GM21390 (cell line): ENCODE measurements at regions not wholly inside any gene's neighbourhood (a gene's known extent, or its start where the extent isn't known, plus 50 kb on each side); places are given as distances from the start of the nearest gene placed in this dataset.
"Not testable (repeated sequence)": the region's sequence is repeated elsewhere in the genome, so short reads cannot be mapped to it uniquely, and the experiment has no call there.

Source experiments
- ATAC-seq: cut with Tn5 transposase; IDR thresholded peaks from one replicate; pipeline ENCODE4 v1.9.1; 2021; ENCODE audit not compliant: unreplicated experiment

DNA sequence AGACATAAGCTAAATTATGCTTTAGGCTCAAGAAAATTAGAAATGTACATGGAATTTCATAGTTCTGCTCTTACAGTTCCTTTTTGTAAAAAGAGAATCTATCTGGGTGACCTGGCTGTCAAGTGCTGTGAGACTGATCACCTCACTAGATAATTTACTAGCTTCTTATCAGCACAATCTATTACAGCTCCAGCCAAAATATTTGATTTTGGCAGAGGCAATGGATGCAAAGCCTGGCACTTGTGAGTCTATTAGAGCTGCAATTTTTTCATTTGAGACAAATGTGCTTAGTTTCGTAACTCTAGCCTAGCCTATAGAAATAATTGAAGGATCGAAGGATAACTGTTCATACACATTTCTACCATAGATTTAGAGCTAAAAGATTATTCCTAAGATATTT is 927.5 kb downstream of the SLC6A15 start:
- ATAC-seq, result no peak

DNA sequence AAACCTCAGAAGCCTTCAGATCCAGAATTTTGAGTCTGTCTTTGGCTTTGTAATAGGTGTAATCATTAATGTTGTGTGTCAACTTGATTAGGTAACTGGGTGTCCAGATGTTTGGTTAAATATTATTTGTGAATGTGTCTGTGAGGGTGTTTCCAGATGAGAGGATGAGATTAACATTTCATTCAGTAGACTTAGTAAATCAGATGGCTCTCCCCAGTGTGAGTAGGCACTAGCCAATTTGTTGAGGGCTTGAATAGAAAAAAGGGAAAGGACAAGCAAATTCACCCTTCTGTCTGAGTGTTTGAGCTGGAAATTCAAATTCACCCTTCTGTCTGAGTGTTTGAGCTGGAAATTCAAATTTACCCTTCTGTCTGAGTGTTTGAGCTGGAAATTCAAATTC is 932.2 kb downstream of the SLC6A15 start:
- ATAC-seq, result no peak

DNA sequence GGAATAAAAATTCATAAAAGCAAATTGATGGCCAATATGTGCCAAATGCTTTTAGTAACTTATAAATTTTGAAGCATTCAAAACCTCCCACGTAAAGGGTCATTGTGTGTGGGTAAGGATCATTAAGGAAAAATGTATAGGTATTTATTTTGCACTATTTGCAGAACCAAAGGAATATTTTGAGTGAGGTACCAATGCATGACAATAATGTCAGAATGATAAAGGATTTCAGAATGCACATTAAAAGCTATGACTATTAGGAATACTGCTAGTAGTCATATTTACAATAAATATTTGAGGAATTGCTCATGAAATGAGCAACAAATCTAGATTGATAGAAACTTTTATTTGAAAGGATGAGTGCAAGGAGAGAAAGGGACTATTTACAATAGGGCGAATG is 932.8 kb downstream of the SLC6A15 start:
- no peak for ATAC-seq

DNA sequence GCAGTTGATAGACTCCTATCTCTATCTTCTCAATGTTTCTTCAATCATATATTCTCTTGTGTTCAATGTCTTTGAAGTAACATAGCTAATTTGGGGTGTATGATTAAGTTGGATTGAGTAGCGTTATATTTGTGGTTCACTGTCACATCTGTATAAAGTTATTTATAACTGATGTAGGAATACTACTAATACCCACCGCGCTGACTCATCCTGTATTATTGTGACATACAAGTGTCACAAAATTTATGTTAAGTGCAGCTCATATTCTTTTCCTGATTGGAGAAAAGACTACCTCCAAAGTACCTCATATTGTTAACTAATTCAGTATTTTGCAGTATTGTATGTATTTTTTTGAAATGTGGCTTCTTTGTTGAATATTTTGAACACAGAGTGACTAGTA is 940.8 kb downstream of the SLC6A15 start:
- ATAC-seq, result no peak

DNA sequence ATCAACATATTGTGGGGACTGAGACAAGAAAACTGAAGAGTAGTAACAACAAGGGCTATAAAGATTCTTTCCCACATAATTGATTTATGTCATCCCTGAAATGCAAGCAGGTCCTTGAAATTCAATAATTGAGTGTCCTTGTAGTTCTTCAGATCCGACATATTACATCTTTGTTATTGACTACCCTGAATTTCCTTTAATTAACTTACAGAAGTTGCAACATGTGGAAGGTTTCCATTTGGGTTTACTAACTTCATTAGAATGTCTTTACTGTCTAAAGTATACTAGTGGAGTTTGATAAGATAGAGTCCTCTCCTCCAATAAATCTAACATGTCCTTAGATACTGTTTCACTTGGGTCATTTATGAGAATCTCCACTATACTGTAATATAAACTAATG is 951.8 kb downstream of the SLC6A15 start:
- ATAC-seq, result no peak

DNA sequence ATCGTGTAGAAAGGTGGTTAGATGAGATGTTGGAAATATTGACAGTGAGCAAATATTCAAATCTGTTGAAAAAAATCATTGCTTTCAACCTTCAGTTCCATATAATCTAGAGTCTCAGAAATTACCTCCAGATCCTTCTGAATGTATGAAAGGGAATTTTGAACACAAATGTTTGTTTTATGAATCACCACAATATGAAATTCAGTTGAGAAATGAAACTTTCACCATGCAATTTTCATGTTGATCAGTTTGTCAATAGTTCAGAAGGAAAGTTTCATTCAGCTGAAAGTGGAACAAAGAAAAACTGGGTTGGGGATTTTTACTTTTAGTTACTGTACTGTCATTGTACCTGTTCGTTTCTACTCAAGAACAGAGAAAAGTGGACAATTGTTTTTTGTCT is 953.6 kb downstream of the SLC6A15 start:
- no peak for ATAC-seq

DNA sequence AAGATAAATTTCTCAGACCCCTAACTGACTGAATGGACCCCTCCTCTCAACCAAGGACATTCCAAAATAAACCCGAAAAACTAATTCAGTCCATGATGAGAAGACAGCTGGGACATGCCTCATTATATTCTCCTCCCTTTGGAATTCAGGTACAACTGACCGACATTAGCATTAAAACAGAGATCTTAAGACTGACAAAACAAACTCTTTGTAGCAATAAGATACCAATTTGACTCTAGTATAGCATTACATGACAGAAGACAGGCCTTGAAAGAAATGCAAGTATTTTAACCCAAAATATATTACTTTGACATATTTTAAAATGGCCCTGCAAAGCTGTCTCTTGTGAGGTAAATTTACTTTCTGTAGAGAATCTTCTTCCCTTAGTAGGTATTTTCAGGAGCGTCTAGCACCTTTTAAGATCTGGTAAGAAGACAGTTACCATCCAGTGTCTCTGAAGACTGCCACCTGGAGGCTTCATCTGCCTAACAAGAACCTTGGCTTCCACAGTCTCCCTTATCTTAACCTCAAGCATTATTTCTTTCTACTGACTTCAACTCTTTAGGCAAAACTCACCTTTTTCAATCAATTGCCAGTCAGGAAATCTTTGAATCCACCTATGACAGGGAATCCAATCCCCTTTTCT is 957.5 kb downstream of the SLC6A15 start:
- ATAC-seq, result no peak

DNA sequence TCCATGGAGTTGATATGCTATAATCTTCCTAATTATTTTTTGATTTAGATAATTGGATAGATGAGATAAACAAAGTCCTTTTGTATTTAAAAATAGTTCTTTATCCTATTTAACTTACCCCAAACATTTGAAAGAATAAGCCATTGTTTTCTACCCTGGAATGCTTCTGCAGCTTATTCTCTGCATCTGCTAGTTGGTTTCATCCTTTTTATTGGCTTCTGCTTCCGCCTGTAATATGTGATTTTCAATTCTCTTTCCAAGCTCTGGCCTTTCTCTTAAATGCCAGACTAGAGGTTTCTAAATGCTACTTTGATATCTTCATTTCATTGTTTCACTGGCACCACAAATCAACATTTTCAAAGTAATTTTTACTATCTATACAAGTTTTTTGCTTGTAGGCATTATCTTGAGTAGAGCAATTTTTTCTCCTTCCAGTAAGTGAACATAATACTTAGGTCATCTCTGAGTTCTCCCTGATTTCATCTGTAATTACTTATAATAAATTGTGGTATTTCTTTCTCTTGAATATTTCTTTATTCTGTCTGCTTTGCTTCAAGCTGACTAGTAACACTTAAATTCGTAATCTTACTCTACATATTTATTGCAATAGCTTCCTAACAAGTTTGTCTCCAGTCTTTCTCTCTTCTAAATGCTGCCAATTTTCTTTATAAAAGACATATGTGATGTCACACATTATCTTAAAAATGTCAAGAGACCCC is 958.4 kb downstream of the SLC6A15 start:
- no peak for ATAC-seq

DNA sequence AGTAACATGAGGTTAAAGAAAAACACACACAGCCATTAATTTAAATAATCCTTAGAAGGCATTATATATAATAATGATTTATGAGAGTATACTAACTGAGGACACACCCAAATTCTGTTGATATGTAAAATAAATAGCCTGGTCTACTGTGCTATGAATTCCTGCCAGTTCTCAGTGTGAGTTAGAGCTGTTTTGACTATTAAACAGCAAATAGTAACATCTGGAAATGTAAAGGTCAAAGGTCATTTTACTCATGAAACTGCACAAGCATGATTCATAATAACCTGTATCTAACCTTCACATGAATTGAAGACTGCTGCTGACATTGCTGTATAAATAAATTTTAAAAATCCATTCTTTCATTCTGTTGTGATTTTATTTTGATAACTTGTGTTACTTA is 966.7 kb downstream of the SLC6A15 start:
- ATAC-seq, result no peak

DNA sequence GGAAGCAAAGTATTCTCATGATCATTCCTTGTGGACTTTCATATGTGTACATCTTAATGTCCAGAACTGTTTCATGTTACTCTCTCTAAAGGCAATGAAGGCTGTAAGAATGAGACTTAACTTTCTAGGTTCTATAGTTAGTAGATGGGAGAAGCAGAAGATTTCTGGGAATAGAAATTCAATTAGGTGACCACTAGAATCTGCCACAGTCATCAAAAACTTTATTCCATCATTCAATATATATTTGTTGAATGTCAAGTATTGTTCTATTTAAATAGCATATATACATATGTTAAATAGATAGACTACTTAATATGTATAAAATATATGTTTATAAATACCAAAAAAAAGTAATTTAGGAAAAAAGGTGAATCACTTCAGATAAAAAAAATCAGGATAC is 972.9 kb downstream of the SLC6A15 start:
- no peak for ATAC-seq

DNA sequence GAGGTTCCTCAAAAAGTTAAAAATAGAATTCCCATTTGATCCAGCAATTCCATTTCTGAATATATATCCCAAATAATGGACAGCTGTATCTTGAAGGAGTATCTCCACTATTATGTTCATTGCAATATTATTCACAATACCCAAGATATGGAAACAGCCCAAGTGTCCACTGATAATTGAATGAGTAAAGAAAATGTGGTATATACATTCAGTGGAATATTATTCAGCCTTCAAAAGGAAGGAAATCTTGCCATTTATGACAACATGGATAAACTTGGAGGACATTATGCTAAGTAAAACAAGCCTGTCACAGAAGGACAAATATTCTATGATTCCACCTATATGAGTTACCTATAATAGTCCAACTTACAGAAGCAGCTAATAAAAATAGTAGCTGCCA is 979.0 kb downstream of the SLC6A15 start:
- no peak for ATAC-seq

DNA sequence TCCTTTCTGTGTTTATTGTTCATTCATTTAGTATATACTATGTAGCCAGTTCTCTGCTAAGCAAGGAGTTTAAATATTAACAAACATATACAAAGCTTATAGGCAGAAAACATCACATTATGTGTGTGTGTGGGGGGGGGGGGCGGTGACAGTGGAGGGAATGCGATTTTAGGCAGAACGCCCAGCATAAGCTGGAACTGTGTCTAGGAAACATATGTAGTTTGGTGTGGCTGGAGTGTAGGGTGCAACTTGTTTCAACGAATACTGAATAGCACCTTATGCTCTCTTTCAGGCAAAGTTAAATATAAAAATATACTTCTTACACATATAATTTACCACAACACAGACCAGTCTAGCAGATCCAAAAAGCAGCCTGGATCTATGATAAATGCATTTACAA is 980.6 kb downstream of the SLC6A15 start:
- ATAC-seq, result no peak

DNA sequence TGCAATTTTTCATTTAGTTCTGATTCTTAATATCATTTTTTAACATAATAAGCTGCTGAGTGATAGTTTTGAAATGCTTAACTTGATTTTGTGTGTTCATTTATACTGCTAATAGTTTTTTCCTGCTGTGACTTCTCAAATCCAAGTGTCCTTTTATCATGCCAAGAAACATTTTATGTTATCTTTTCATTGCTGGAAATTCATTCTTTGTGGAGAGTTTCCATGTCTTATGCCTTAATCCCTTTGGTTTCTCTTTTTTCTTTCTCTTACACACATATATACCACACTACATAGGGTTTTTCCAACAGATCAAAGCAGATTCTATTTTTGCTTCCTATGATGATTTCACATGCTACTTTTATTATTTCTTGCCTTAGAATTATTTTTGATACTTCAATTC is 981.1 kb downstream of the SLC6A15 start:
- no peak for ATAC-seq

DNA sequence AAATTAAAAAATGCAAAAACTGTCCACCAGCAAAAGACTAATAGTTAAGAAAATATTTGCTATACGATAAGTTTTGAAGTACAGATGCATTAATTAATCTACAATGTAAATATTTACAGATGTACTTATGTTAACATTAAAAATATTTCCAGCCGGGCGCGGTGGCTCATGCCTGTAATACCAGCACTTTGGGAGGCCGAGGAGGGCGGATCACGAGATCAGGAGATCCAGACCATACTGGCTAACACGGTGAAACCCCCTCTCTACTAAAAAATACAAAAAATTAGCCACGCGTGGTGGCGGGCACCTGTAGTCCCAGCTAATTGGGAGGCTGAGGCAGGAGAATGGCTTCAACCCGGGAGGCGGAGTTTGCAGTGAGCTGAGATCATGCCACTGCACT is 982.8 kb downstream of the SLC6A15 start:
- not testable (repeated sequence) for ATAC-seq

DNA sequence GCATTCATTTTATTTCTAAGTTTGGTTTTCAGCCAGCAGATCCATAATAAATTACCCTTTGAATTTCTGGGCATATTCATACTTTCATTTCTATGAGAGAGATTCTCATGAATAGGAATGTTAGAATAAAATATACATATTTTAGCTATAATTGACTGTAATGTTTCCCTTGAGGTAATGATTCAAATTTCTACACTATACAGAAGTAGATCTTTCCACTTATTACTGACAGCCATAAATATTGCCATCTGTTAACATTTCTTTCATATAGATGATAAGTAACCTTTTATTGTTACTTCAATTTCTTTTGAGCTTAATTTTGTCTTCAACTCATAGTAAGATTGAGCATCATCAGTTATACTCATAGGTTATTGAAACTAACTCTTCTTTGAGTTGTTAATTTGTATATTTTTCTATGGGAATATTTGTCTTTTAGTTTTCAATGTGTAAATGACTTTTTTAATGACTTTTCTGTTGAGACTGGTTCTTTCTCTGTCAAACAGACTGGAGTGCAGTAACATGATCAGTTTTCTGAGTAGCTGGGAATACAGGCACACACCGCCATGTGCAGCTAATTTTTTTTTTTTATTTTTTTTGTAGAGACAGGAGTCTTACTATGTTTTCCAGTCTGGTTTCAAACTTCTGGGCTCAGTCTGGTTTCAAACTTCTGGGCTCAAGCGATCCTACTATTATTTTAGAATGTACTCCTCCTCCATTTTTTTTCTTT is 991.6 kb downstream of the SLC6A15 start:
- no peak for ATAC-seq

DNA sequence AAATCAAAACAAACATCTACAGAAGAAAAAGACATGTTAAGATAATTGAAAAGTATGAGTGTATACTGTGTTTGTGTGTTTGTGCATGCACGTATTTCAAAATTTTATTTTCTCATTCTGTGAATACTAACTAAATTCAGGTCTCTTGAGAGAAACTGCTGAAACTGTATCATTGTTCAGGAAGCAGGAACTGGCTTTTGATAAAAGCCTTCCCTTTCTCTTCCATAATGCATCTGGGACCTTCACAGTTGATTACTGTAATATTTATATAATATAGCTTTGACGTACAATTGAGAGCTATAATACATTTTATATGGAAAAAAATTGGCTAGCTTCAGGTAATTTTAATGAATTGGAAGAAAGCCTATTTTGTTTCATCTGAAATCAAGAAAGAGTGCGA is 993.5 kb downstream of the SLC6A15 start:
- no peak for ATAC-seq

DNA sequence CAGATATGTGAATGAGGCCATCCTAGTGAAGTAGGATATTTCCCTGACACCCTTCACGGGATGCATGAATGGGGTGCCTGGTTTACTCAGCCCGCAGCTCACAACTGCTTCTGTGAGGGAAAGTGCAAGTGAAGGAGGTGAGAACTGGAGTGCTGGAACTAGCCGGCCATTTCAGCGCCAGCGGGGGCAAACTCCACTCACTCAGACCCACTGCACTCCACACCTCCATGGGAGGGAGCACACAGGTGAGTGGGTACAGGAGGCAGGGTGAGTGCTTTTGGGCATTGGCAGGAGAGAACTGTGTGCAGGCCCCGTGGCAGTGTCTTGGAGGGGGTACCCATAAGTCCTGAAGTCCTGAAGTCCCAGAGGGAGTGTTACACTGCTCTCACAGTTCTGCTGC is 1008.4 kb downstream of the SLC6A15 start:
- no peak for ATAC-seq

DNA sequence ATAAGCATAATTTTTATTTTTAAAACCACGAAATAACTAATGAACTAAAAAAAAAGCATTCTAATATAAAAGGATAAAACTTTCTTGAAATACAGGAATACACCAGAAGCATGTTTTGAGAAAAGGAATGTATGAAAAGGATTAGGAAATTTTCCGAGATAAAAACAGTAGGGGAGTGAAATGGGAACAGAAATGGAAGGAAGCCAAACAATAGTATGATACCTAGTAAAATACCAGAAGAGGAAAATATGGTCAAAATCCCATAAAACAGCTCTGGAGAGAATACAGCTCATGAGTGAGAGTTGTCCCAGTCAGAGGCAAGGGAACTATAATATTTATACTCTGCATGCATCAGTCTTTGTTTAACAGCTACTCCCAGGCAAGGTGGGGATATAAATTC is 1016.2 kb downstream of the SLC6A15 start:
- no peak for ATAC-seq

DNA sequence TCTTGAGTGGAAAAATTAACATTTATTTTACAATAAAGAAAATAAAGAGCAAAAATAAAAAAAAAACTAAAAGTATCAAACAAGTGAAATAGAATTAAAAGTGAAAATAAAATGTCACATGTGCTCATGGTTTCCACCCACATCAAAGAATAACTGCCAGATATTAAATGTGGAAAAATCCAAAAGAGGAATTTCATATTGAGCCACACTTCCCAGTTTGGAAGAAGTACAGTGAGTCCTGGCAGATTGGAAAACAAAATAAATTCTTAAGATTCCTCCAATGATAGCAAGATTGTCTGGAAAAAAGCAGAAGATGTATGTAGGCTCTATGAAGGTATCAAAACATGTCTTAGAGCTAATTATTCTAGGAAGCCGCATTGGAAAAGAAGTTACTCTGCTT is 1019.5 kb downstream of the SLC6A15 start:
- ATAC-seq, result no peak

DNA sequence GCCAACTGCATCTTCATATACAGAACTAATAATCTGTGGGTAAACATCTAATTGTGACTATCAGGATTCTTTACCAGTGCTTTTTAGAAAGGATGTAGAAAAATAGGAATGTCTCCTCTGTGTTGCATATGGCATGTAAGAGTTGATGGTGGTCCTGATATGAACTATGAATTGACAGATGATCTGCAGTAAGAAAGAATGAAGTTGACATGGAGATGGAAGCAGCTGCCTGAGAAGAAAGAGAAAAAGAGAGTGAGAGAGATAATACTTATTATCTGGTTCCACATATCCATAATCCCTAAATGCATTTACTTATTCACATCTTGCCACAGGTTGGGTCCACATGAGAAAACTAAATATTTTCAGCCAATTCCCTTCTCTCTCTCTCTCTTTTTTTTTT is 1022.9 kb downstream of the SLC6A15 start:
- ATAC-seq, result no peak

DNA sequence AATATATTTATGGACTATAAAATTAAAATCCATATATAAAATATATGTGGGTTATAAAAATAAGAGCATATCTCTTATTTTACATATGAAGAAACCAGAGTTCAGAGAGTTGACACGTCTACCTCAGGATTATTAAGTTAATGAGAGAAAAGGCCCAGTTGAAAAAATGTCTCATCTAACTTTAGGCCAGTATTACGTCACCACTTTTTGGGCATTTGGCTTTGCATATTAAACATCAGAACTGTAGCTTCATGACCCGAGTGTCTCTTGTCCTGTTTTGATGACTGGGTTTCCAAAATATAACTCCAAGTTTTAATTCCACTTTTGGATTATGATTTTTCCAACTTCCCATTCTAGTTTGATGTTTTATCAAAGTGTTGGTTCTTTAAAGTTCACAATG is 1026.1 kb downstream of the SLC6A15 start:
- no peak for ATAC-seq

DNA sequence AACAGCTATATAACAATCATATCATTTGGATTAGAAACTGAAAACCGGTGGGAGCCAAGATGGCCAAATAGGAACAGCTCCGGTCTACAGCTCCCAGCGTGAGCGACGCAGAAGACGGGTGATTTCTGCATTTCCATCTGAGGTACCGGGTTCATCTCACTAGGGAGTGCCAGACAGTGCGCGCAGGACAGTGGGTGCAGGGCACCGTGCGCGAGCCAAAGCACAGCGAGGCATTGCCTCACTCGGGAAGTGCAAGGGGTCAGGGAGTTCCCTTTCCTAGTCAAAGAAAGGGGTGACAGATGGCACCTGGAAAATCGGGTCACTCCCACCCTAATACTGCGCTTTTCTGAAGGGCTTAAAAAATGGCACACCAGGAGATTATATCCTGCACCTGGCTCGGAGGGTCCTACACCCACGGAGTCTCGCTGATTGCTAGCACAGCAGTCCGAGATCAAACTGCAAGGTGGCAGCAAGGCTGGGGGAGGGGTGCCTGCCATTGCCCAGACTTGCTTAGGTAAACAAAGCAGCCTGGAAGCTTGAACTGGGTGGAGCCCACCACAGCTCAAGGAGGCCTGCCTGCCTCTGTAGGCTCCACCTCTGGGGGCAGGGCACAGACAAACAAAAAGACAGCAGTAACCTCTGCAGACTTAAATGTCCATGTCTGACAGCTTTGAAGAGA is 1041.5 kb downstream of the SLC6A15 start:
- not testable (repeated sequence) for ATAC-seq
